ENCODE measurements at regions not wholly inside any gene's neighbourhood (a gene's known extent, or its start where the extent isn't known, plus 50 kb on each side); places are given as distances from the start of the nearest gene placed in this dataset.

GRCh38 chr10:88081457-88082054 is 218.1 kb downstream of the PTEN start:
- no peaks in the 10 kb centered on the region for H3K27me3 ChIP-seq (ENCODE audit: control insufficient read depth, insufficient read depth, low read length)
- no peaks in the 10 kb centered on the region for H3K36me3 ChIP-seq (ENCODE audit: control insufficient read depth, insufficient read depth, low read length)
- H3K4me3 ChIP-seq (ENCODE audit: low read depth, low read length) = no peak overlapping the region
- DNase-seq (ENCODE audit: low read depth) = no peak
- TF ChIP-seq CTCF (IDR thresholded peaks at IDR 0.05; ENCODE audit: insufficient read depth, low read length, poor library complexity, severe bottlenecking) = no peak

GRCh38 chr10:88082391-88082790 is 219.0 kb downstream of the PTEN start:
- no peak for TF ChIP-seq CTCF (IDR thresholded peaks at IDR 0.05; ENCODE audit: insufficient read depth, low read length, poor library complexity, severe bottlenecking)
- no peak for DNase-seq (ENCODE audit: low read depth)
- H3K4me3 ChIP-seq (ENCODE audit: low read depth, low read length) = no peak overlapping the region
- H3K36me3 ChIP-seq (ENCODE audit: control insufficient read depth, insufficient read depth, low read length) = no peaks in the 10 kb centered on the region
- no peaks in the 10 kb centered on the region for H3K27me3 ChIP-seq (ENCODE audit: control insufficient read depth, insufficient read depth, low read length)

GRCh38 chr10:88082806-88083596 is 219.6 kb downstream of the PTEN start:
- DNase-seq (ENCODE audit: low read depth) = no peak
- no peaks in the 10 kb centered on the region for H3K27me3 ChIP-seq (ENCODE audit: control insufficient read depth, insufficient read depth, low read length)
- no peak for TF ChIP-seq CTCF (IDR thresholded peaks at IDR 0.05; ENCODE audit: insufficient read depth, low read length, poor library complexity, severe bottlenecking)

GRCh38 chr10:88083597-88083989 is 220.2 kb downstream of the PTEN start:
- H3K36me3 ChIP-seq (ENCODE audit: control insufficient read depth, insufficient read depth, low read length) = no peaks in the 10 kb centered on the region
- H3K27me3 ChIP-seq (ENCODE audit: control insufficient read depth, insufficient read depth, low read length) = no peaks in the 10 kb centered on the region
- DNase-seq (ENCODE audit: low read depth) = no peak
- H3K4me3 ChIP-seq (ENCODE audit: low read depth, low read length) = no peak overlapping the region
- TF ChIP-seq CTCF (IDR thresholded peaks at IDR 0.05; ENCODE audit: insufficient read depth, low read length, poor library complexity, severe bottlenecking) = no peak

More at GRCh38 chr10:88082806-88083596, 219.6 kb downstream of the PTEN start:
- Histone ChIP-seq H3K36me3 (ENCODE audit: control insufficient read depth, insufficient read depth, low read length) (no peaks in the 10 kb centered on the region), H3K4me3 (ENCODE audit: low read depth, low read length) (no peak overlapping the region)

- H3K27me3 ChIP-seq (ENCODE audit: control insufficient read depth, insufficient read depth, low read length) = no peaks in the 10 kb centered on the region
- DNase-seq (ENCODE audit: low read depth) = no peak
- no peak for TF ChIP-seq CTCF (IDR thresholded peaks at IDR 0.05; ENCODE audit: insufficient read depth, low read length, poor library complexity, severe bottlenecking)
- H3K4me3 ChIP-seq (ENCODE audit: low read depth, low read length) = no peak overlapping the region
- no peaks in the 10 kb centered on the region for H3K36me3 ChIP-seq (ENCODE audit: control insufficient read depth, insufficient read depth, low read length)
These were observed 222.9 kb downstream of the PTEN start for GRCh38 chr10:88086187-88086960.

All from kidney epithelial cell (primary cell).